ENCODE measurements at regions not wholly inside any gene's neighbourhood (a gene's known extent, or its start where the extent isn't known, plus 50 kb on each side); places are given as distances from the start of the nearest gene placed in this dataset.

- Mint-ChIP-seq H3K4me1 (ENCODE audit: unreplicated experiment) (peaks cover 8% of the 10 kb centered on the region), H3K27me3 (ENCODE audit: unreplicated experiment) (no peaks in the 10 kb centered on the region), H3K27ac (ENCODE audit: unreplicated experiment) (no peak overlapping the region), H3K36me3 (ENCODE audit: low read depth, unreplicated experiment) (no peaks in the 10 kb centered on the region), H3K9me3 (ENCODE audit: unreplicated experiment) (no peaks in the 10 kb centered on the region), H3K4me3 (ENCODE audit: unreplicated experiment) (no peak overlapping the region)
- DNase-seq (ENCODE audit: low spot score): no peak
- no peak for TF ChIP-seq CTCF (IDR thresholded peaks at IDR 0.05; ENCODE audit: unreplicated experiment)
These were observed 176.2 kb downstream of the GNAT3 start for GRCh38 chr7:80335511-80336231.

GRCh38 chr7:80334908-80335307 lies 177.0 kb downstream of the GNAT3 start:
- no peaks in the 10 kb centered on the region for H3K9me3 Mint-ChIP-seq (ENCODE audit: unreplicated experiment)
- H3K27ac Mint-ChIP-seq (ENCODE audit: unreplicated experiment): no peak overlapping the region
- H3K4me1 Mint-ChIP-seq (ENCODE audit: unreplicated experiment): peaks cover 8% of the 10 kb centered on the region
- H3K27me3 Mint-ChIP-seq (ENCODE audit: unreplicated experiment): no peaks in the 10 kb centered on the region
- no peak for DNase-seq (ENCODE audit: low spot score)
- H3K4me3 Mint-ChIP-seq (ENCODE audit: unreplicated experiment): no peak overlapping the region
- TF ChIP-seq CTCF (IDR thresholded peaks at IDR 0.05; ENCODE audit: unreplicated experiment): no peak
- no peaks in the 10 kb centered on the region for H3K36me3 Mint-ChIP-seq (ENCODE audit: low read depth, unreplicated experiment)

- Mint-ChIP-seq H3K4me1 (ENCODE audit: unreplicated experiment) (peaks cover 8% of the 10 kb centered on the region), H3K4me3 (ENCODE audit: unreplicated experiment) (no peak overlapping the region), H3K27ac (ENCODE audit: unreplicated experiment) (no peak overlapping the region)
These were observed 177.7 kb downstream of the GNAT3 start for GRCh38 chr7:80334196-80334595.

GRCh38 chr7:80333040-80333439 lies 178.8 kb downstream of the GNAT3 start:
- Mint-ChIP-seq H3K9me3 (ENCODE audit: unreplicated experiment) (no peaks in the 10 kb centered on the region), H3K4me1 (ENCODE audit: unreplicated experiment) (peaks cover 8% of the 10 kb centered on the region), H3K27ac (ENCODE audit: unreplicated experiment) (no peak overlapping the region), H3K27me3 (ENCODE audit: unreplicated experiment) (no peaks in the 10 kb centered on the region), H3K36me3 (ENCODE audit: low read depth, unreplicated experiment) (no peaks in the 10 kb centered on the region), H3K4me3 (ENCODE audit: unreplicated experiment) (no peak overlapping the region)
- no peak for TF ChIP-seq CTCF (IDR thresholded peaks at IDR 0.05; ENCODE audit: unreplicated experiment)
- DNase-seq (ENCODE audit: low spot score): no peak

More at GRCh38 chr7:80334196-80334595, 177.7 kb downstream of the GNAT3 start:
- no peak for TF ChIP-seq CTCF (IDR thresholded peaks at IDR 0.05; ENCODE audit: unreplicated experiment)
- no peak for DNase-seq (ENCODE audit: low spot score)
- no peaks in the 10 kb centered on the region for H3K36me3 Mint-ChIP-seq (ENCODE audit: low read depth, unreplicated experiment)
- no peaks in the 10 kb centered on the region for H3K27me3 Mint-ChIP-seq (ENCODE audit: unreplicated experiment)
- H3K9me3 Mint-ChIP-seq (ENCODE audit: unreplicated experiment): no peaks in the 10 kb centered on the region

- Mint-ChIP-seq H3K4me1 (ENCODE audit: unreplicated experiment) (peaks cover 20% of the 10 kb centered on the region), H3K4me3 (ENCODE audit: unreplicated experiment) (no peak overlapping the region), H3K9me3 (ENCODE audit: unreplicated experiment) (no peaks in the 10 kb centered on the region), H3K27me3 (ENCODE audit: unreplicated experiment) (no peaks in the 10 kb centered on the region), H3K27ac (ENCODE audit: unreplicated experiment) (no peak overlapping the region), H3K36me3 (ENCODE audit: low read depth, unreplicated experiment) (no peaks in the 10 kb centered on the region)
- no peak for DNase-seq (ENCODE audit: low spot score)
- no peak for TF ChIP-seq CTCF (IDR thresholded peaks at IDR 0.05; ENCODE audit: unreplicated experiment)
These were observed 181.4 kb downstream of the GNAT3 start for GRCh38 chr7:80330434-80330833.

All from endothelial cell (in vitro differentiated cells).